Esophagus (tissue), 2 donors: ENCODE measurements at regions not wholly inside any gene's neighbourhood (a gene's known extent, or its start where the extent isn't known, plus 50 kb on each side); places are given as distances from the start of the nearest gene placed in this dataset.
"Not testable (repeated sequence)": the region's sequence is repeated elsewhere in the genome, so short reads cannot be mapped to it uniquely, and the experiment has no call there.

Experiments
- H3K27ac ChIP-seq, 2 donors: one replicate each; pipeline ENCODE4 v1.5.1; 2013; ENCODE audit warnings: low read depth in 2 of 2, mild to moderate bottlenecking in 2 of 2, inconsistent platforms in 1 of 2, low read length in 1 of 2, moderate library complexity in 1 of 2
- H3K27me3 ChIP-seq, 2 donors: one replicate each; pipeline ENCODE4 v1.6.1; 2013; ENCODE audit warnings: low read length in 2 of 2, control low read depth in 1 of 2, mild to moderate bottlenecking in 1 of 2; ENCODE audit not compliant: insufficient read depth in 2 of 2, control insufficient read depth in 1 of 2
- H3K36me3 ChIP-seq, 2 donors: one replicate each; pipeline ENCODE4 v1.6.1; 2013; ENCODE audit warnings: low read length in 1 of 2; ENCODE audit not compliant: control insufficient read depth in 2 of 2, insufficient read depth in 2 of 2
- H3K4me1 ChIP-seq, 2 donors: one replicate each; pipeline ENCODE4 v1.6.1; 2013; ENCODE audit warnings: low read length in 1 of 2; ENCODE audit not compliant: control insufficient read depth in 2 of 2, insufficient read depth in 2 of 2
- H3K4me3 ChIP-seq, 2 donors: one replicate each; pipeline ENCODE4 v1.5.1; 2013; ENCODE audit warnings: low read length in 2 of 2, mild to moderate bottlenecking in 2 of 2, low read depth in 1 of 2, moderate library complexity in 1 of 2
- H3K9me3 ChIP-seq, 2 donors: one replicate each; pipeline ENCODE4 v1.6.1; 2013; ENCODE audit warnings: mild to moderate bottlenecking in 2 of 2, low read depth in 1 of 2, low read length in 1 of 2, moderate library complexity in 1 of 2; ENCODE audit not compliant: control insufficient read depth in 2 of 2, insufficient read depth in 1 of 2
- WGBS, 2 donors: extraction: QIAGEN DNeasy Blood & Tissue Kit; methylation state at CpG; one replicate each; pipeline ENCODE4 v1.1.7; 2013; 5-methylcytosine and 5-hydroxymethylcytosine counted together
- donor health status: healthy with polysubstance abuse.
- donor health status: Bipolar disorder and iron deficiency.

DNA sequence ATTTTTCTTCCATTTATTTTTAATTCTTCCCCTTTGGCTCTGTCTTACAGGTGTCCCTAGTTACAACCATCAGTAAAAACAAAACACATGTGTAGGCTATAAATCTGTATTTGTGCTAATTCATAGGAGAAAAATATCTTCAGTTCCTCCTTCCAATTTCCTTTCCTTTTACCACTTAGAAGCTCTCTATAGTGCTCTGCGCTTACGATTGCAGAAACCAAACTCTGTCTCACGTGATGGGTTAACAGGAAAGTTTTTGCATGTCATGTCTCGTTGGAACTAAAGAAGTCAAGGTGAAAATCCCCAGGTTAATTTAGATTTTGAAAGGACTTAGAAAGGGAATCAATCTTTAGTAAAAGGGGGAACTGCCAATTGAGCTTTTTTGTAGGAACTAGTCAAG is 1390.5 kb upstream of the ZEB2 start:
- 57 to 66% methylated on average over 4 of the region's 4 CpGs for WGBS, 2 donors
- H3K27me3 ChIP-seq, result no peaks in the 10 kb centered on the region
- H3K4me3 ChIP-seq, result no peak overlapping the region
- no peak overlapping the region for H3K27ac ChIP-seq
- H3K4me1 ChIP-seq, result no peaks in the 10 kb centered on the region
- no peaks in the 10 kb centered on the region for H3K9me3 ChIP-seq
- no peaks in the 10 kb centered on the region for H3K36me3 ChIP-seq

DNA sequence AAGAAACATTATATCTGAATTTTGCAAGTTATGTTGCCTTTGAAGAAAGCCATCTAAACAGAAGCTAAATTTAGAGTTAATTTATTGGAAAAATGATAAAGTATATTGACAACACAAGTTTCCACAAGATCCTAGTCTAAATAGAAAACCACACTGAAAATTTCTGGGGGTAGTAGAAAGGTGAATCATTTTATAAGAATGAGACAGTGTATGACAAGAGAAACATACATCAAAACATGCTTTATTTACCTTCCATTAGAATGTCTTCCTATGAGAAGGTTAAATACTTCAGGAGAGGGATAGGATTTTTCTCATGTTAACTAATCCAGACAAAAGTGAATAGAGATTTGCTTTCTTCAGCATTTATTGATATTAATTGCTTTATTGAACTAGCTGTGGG is 1389.8 kb upstream of the ZEB2 start:
- Histone ChIP-seq H3K36me3 (no peaks in the 10 kb centered on the region), H3K27me3 (no peaks in the 10 kb centered on the region), H3K27ac (no peak overlapping the region), H3K4me1 (no peaks in the 10 kb centered on the region), H3K4me3 (no peak overlapping the region), H3K9me3 (no peaks in the 10 kb centered on the region)

DNA sequence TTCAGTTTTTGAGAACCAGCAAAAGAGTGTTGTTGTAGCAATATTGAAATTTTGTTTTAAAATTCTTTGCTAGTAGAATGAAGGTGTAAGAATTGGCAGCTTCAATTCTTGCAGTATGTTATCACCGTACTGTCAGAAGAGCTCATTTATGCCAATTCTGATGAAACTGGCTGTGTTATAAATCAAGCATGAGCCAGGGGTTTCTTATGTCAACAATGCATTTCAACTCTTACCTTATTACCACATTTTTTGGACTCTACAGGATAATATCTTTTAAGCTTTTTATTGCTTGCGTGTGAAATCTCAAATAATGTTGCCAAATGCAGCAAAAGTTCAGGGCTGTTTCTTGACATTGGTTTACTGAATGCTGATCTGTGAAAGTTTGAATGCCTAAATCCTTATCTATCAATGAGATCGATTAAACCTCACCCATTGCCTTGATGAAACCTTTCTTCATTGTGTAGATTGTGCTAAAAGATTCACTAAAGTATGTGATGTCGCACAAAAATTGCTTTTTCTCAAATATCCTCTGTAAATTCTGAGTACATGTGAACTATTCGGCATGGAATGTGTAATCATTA is 1389.3 kb upstream of the ZEB2 start:
- H3K9me3 ChIP-seq, result no peaks in the 10 kb centered on the region
- no peaks in the 10 kb centered on the region for H3K4me1 ChIP-seq
- H3K27ac ChIP-seq, result no peak overlapping the region
- no peak overlapping the region for H3K4me3 ChIP-seq
- H3K27me3 ChIP-seq, result no peaks in the 10 kb centered on the region
- H3K36me3 ChIP-seq, result no peaks in the 10 kb centered on the region
- 65 to 73% methylated on average over 5 of the region's 5 CpGs for WGBS, 2 donors

DNA sequence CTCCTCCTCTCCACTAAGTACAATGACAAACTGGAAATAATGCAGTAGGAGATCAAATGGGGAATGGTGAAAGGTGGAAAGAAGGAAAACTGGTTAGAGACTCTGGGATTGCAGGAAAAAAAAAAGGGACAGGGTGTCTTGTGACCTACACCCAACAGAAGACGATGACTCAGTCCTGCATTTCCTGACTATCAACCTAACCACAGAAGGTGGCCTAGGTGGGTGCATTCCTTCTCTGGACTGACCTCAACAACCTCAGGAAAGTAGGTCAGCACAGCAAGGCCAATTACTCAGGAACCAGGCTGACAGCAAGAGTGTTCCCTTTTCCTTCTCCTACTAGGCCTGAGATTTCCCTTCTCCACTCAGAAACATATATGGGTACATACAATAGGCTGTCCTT is 1386.4 kb upstream of the ZEB2 start:
- H3K4me1 ChIP-seq, result no peaks in the 10 kb centered on the region
- no peaks in the 10 kb centered on the region for H3K27me3 ChIP-seq
- H3K4me3 ChIP-seq, result no peak overlapping the region
- WGBS, 2 donors, result 70 to 79% methylated on average over 1 of the region's 1 CpG
- H3K9me3 ChIP-seq, result no peaks in the 10 kb centered on the region
- no peaks in the 10 kb centered on the region for H3K36me3 ChIP-seq
- H3K27ac ChIP-seq, result no peak overlapping the region

DNA sequence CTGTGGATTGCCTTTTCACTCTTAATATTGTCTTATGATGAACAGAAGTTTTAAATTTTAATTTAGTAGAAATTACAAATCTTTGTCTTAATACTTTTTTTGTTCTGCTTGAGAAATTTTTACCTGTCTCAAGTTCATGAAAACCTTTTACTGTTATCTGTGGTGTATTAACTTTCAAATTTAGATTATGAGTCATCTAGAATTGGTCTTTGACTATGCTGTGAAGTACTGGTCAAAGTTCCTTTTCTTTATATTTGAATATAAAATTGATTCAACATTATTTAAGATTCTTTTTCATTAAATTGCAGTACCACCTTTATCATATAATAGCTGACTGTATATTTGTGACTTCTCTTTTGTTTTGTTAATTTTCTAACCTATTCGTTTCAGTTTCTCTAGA is 1385.5 kb upstream of the ZEB2 start:
- no peaks in the 10 kb centered on the region for H3K9me3 ChIP-seq
- H3K36me3 ChIP-seq, result no peaks in the 10 kb centered on the region
- WGBS, 2 donors, result 73 to 76% methylated on average over 1 of the region's 1 CpG
- H3K27ac ChIP-seq, result no peak overlapping the region
- H3K4me3 ChIP-seq, result no peak overlapping the region
- no peaks in the 10 kb centered on the region for H3K27me3 ChIP-seq
- H3K4me1 ChIP-seq, result no peaks in the 10 kb centered on the region

DNA sequence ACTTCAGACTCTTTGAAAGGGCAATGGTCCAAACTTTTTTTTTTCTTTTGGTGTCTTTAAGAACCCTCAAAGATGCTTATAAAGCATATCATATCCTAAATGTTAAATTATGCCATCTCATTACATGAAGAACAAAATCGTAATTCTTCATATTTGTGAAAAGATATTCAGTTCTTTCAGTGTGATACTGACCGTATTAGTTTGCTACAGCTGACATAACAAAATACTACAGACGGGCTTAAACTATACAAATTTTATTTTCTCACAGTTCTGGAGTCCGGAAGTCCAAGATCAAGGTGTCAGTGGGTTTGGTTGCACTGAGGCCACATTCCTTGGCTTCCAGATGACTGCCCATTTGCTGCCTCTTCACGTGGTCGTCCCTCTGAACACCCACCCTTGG is 1377.2 kb upstream of the ZEB2 start:
- no peaks in the 10 kb centered on the region for H3K4me1 ChIP-seq
- no peaks in the 10 kb centered on the region for H3K27me3 ChIP-seq
- no peak overlapping the region for H3K4me3 ChIP-seq
- no peak overlapping the region for H3K27ac ChIP-seq
- no peaks in the 10 kb centered on the region for H3K36me3 ChIP-seq
- no peaks in the 10 kb centered on the region for H3K9me3 ChIP-seq
- WGBS, 2 donors, result 92 to 93% methylated on average over 6 of the region's 6 CpGs

DNA sequence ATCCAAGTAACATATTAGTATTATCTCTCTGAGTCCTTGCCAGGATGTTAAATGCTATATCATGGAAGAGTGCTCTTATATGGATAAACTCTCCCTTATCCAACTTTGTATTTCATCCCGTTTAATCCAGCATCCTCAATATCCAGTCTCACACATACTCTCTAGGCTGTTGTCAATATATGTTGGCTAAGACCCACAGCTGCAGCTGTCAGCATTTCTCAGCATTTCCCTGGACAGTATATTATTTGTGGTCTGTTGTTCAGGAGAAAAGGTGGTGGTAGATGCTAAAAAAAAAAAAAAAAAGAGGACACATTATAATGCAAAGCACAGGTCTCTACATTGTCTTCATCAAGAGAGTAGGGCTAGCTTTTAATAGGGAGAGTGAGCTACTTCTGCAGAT is 1368.0 kb upstream of the ZEB2 start:
- Histone ChIP-seq H3K36me3 (no peaks in the 10 kb centered on the region), H3K4me1 (no peaks in the 10 kb centered on the region), H3K9me3 (no peaks in the 10 kb centered on the region), H3K27me3 (no peaks in the 10 kb centered on the region), H3K4me3 (no peak overlapping the region), H3K27ac (no peak overlapping the region)
- 65 to 67% methylated on average over 1 of the region's 1 CpG for WGBS, 2 donors

DNA sequence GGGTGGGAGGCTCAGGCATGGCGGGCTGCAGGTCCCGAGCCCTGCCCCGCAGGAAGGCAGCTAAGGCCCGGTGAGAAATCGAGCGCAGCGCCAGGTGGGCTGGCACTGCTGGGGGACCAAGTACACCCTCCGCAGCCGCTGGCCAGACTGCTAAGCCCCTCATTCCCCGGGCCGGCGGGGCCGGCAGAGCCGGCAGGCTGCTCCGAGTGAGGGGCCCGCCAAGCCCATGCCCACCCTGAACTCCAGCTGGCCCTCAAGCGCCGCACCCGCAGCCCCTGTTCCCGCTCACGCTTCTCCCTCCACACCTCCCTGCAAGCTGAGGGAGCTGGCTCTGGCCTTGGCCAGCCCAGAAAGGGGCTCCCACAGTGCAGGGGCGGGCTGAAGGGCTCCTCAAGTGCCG is 1361.1 kb upstream of the ZEB2 start:
- not testable (repeated sequence) for H3K27me3 ChIP-seq, H3K4me1 ChIP-seq, H3K9me3 ChIP-seq, H3K4me3 ChIP-seq, H3K36me3 ChIP-seq, H3K27ac ChIP-seq
- 93 to 96% methylated on average over 23 of the region's 23 CpGs for WGBS, 2 donors

DNA sequence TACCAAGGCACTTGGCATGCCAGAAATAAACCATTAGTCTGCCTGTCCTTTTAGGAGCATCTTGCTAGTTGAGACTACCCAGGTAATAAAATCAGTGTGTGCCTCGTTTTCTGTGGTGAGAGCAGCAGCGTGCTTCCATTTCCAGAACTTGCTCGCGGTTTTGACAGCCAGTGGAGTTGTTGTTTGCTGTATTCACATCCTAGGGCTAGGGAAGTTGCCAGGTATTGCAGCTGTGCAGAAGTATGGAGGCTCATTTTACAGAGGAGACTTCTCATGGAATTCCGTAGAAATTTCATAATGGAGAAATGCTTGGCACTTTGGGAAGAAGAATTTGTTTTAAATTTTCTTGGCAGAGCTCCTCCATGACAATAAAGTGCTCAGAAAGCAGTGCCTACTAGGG is 1355.1 kb upstream of the ZEB2 start:
- no peak overlapping the region for H3K4me3 ChIP-seq
- H3K4me1 ChIP-seq, result no peaks in the 10 kb centered on the region
- no peaks in the 10 kb centered on the region for H3K9me3 ChIP-seq
- H3K36me3 ChIP-seq, result no peaks in the 10 kb centered on the region
- WGBS, 2 donors, result 83 to 84% methylated on average over 5 of the region's 5 CpGs
- no peaks in the 10 kb centered on the region for H3K27me3 ChIP-seq
- no peak overlapping the region for H3K27ac ChIP-seq

DNA sequence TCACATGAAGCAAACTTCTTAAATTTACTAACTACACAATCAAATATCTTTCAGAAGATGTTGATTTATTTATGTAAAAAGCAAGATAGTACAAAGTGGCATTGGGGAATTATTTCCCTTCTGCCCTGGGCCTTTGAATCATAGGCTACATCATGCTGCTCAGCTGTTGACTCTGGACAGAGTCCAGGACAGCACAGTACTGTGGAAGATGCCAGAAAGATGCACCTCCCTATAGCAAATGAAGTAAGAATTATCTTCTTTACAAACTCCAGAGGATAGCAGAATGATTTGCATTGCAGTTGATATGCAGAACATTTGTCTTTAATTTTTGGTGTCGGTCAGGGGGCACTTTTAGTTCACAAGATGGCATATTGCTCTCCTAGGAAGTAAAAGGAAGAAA is 1354.5 kb upstream of the ZEB2 start:
- no peak overlapping the region for H3K27ac ChIP-seq
- no peaks in the 10 kb centered on the region for H3K9me3 ChIP-seq
- no peaks in the 10 kb centered on the region for H3K4me1 ChIP-seq
- no peaks in the 10 kb centered on the region for H3K27me3 ChIP-seq
- H3K4me3 ChIP-seq, result no peak overlapping the region
- 76 to 83% methylated on average over 1 of the region's 1 CpG for WGBS, 2 donors
- H3K36me3 ChIP-seq, result no peaks in the 10 kb centered on the region
